Fibroblast of villous mesenchyme (primary cell): ENCODE measurements at regions not wholly inside any gene's neighbourhood (a gene's known extent, or its start where the extent isn't known, plus 50 kb on each side); places are given as distances from the start of the nearest gene placed in this dataset.

Experiments used
- DNase-seq: peaks from one replicate; pipeline ENCODE4 v3.0.0-alpha.2; 2010; ENCODE audit warnings: low read depth
- H3K4me3 ChIP-seq: 2 replicates; pipeline ENCODE4 v1.5.1; 2011; ENCODE audit warnings: low read depth, mild to moderate bottlenecking, low read length
- CTCF ChIP-seq: IDR thresholded peaks from 2 replicates; pipeline ENCODE4 v1.5.1; 2012; ENCODE audit warnings: low read depth, mild to moderate bottlenecking, low read length; ENCODE audit not compliant: insufficient read depth

GRCh38 chr13:60765700-60766411, 368.8 kb downstream of the TDRD3 start:
- no peak for TF ChIP-seq CTCF
- H3K4me3 ChIP-seq = no peak overlapping the region
- DNase-seq = no peak

- TF ChIP-seq CTCF = no peak
- DNase-seq = no peak
- no peak overlapping the region for H3K4me3 ChIP-seq
Measured at GRCh38 chr13:60759499-60759898, 362.5 kb downstream of the TDRD3 start.

- H3K4me3 ChIP-seq = no peak overlapping the region
- DNase-seq = no peak
- no peak for TF ChIP-seq CTCF
Measured at GRCh38 chr13:60758637-60759036, 361.6 kb downstream of the TDRD3 start.

- no peak for DNase-seq
- no peak for TF ChIP-seq CTCF
- H3K4me3 ChIP-seq = no peak overlapping the region
Measured at GRCh38 chr13:60757501-60758215, 360.6 kb downstream of the TDRD3 start.

- H3K4me3 ChIP-seq = no peak overlapping the region
- no peak for TF ChIP-seq CTCF
- no peak for DNase-seq
Measured at GRCh38 chr13:60756306-60756705, 359.3 kb downstream of the TDRD3 start.

GRCh38 chr13:60755380-60756163, 358.6 kb downstream of the TDRD3 start:
- no peak for DNase-seq
- no peak overlapping the region for H3K4me3 ChIP-seq
- no peak for TF ChIP-seq CTCF
